RWPE1 (cell line): ENCODE measurements at regions not wholly inside any gene's neighbourhood (a gene's known extent, or its start where the extent isn't known, plus 50 kb on each side); places are given as distances from the start of the nearest gene placed in this dataset.
"Not testable (repeated sequence)": the region's sequence is repeated elsewhere in the genome, so short reads cannot be mapped to it uniquely, and the experiment has no call there.

Experiments
- CTCF ChIA-PET: fragments of 350-600 bp; sonication (Branson Sonifier 250); formaldehyde crosslinking; extraction: SDS; loops from one replicate; lab custom pipeline; 2021; lab: Yijun Ruan, JAX
- POLR2A ChIA-PET: fragments of 400-600 bp; formaldehyde crosslinking; extraction: SDS; loops from one replicate; lab custom pipeline; 2020; ENCODE audit warnings: antibody characterized with exemption; ENCODE audit not compliant: low non-redundant PET; lab: Yijun Ruan, JAX
- DNase-seq: peaks from one replicate; pipeline ENCODE4 v3.0.0; 2012; ENCODE audit warnings: low spot score
- H3K27ac ChIP-seq: fragments of 450-650 bp; 2 replicates; pipeline ENCODE4 v1.5.1; 2017
- CTCF ChIP-seq: fragments of 450-650 bp; conservative IDR thresholded peaks from 2 replicates; pipeline ENCODE4 v1.5.1; 2017; ENCODE audit warnings: low read depth, mild to moderate bottlenecking

DNA sequence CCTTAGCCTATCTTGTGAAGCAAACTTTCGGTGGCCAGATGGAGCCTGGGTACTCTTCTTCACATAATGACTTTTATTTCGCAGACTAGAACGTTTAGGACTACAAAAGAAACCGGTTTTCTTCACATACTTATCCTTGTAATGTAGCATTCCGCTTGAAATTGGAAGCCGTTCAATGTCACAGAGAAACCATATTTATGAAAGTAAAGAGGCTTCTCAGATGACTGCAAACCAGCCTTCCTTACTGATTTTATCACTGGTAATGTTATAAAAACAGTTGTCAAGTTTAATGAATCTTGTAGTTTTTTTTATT, 94.1 kb downstream of the PPIAL4G start:
- CTCF ChIA-PET: interaction anchor here (0.6 kb wide), 1 partner anchor 17 kb away, joined by 3 read pairs; no protein-coding TSS in a partner anchor

GRCh38 chr1:148388260-148389026, 94.7 kb downstream of the PPIAL4G start:
- POLR2A ChIA-PET: interaction anchor here (1.1 kb wide), 1 partner anchor 125 kb away, joined by 3 read pairs; no protein-coding TSS in a partner anchor
- peak; percentile 90 for DNase-seq
- H3K27ac ChIP-seq: peak overlapping the region; percentile 75
- CTCF ChIA-PET: interaction anchor here (0.6 kb wide), 1 partner anchor 16 kb away, joined by 3 read pairs; no protein-coding TSS in a partner anchor
- TF ChIP-seq CTCF: no peak

More for the DNA sequence above, 94.1 kb downstream of the PPIAL4G start:
- no peak for TF ChIP-seq CTCF
- peak overlapping the region; percentile 75 for H3K27ac ChIP-seq
- DNase-seq: no peak
- POLR2A ChIA-PET: interaction anchor here (1.1 kb wide), 1 partner anchor 125 kb away, joined by 3 read pairs; no protein-coding TSS in a partner anchor

- CTCF ChIA-PET, POLR2A ChIA-PET: not testable (repeated sequence)
Observed at GRCh38 chr1:148387949-148388259, 95.2 kb downstream of the PPIAL4G start.

DNA sequence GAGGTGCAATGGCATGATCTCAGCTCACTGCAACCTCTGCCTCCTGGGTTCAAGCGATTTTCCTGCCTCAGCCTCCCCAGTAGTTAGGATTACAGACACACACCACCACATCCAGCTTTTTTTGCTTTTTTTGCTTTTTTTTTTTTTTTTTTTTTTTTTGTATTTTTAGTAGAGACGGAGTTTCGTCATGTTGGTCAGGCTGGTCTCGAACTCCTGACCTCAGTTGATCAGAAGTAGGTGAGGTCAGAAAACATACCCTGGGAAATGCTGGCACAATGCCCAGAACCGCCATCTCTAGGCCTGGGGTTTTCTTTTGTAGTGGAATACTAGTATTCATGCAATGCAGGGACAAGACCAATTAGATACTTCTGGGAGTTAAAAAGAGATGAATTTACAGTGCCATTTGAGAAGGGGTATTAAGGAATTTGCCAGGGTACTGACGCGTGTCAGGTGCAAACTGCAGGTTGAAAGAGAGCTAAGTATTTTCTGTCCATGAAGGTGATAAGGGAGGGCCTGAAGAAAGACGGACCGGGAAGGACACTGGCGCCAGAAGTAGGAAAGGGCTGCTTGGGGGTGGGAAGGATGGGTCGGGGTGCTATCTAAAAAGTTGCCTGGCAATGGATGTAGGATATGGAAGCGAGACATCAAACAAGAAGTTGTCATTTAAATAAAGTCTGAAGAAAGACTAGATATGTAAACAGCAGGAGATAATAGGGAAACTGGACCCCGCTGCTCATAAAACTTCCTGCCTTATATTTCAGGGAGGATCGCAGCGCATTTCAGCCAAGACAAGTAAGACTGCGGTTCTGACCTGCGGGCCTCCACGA, 95.8 kb downstream of the PPIAL4G start:
- H3K27ac ChIP-seq: peak overlapping the region; percentile 75; the same call in 1 of the 2 replicates
- CTCF ChIA-PET, DNase-seq, POLR2A ChIA-PET: not testable (repeated sequence)

More at GRCh38 chr1:148387949-148388259, 95.2 kb downstream of the PPIAL4G start:
- H3K27ac ChIP-seq: peak overlapping the region; percentile 75
- not testable (repeated sequence) for DNase-seq

- CTCF ChIA-PET: no interaction called here
- POLR2A ChIA-PET: no interaction called here
- TF ChIP-seq CTCF: no peak
- DNase-seq: no peak
- no peak overlapping the region for H3K27ac ChIP-seq
Observed at GRCh38 chr1:148386617-148387016, 96.5 kb downstream of the PPIAL4G start.

DNA sequence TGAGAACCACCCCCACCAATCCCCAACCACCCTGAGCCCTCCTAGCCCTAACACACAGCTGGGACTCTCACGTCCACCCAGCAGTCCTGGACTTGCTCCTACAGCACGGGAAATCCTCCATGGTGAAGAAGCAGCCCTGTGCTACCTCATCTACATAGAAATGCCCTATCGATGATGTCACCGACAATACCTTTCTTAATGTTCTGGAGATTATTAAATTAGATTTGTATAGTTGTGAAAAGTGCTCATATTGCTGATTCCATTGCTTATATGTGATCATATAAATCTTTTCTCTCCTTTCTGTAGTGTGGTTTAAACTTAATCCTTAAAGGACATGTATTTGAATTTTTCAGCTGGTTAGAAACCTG, 97.1 kb downstream of the PPIAL4G start:
- CTCF ChIA-PET, POLR2A ChIA-PET, DNase-seq, H3K27ac ChIP-seq: not testable (repeated sequence)

DNA sequence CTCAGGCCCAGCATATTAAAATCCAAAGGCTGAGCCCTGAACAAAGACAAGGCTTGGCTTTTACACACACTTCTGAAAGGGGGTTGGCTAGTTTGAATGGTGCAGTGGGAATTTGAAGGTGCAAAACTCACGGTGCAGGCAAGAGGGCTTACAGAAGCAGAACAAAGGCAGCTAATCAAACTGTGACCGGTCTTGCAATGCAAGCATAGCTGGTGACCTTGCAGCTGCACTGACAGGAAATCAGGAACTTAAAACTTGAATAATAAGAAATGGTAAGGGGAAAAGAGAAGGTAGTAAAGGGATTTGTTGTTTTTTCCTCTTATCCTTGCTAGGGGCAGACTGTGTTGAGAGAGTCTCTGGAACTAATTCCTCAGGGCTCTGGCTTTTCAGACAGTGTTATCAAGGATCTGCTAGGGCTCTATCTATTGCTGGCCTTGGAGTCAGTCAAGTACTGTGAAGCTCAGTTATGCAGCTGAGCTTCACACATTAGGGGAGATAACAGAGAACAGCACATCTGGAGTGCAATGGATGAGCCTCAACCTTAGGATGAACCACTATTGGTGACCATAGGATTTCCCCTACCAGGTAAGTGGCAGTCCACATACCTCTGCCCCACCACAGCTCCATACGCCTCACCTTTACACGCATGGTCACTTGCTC, 97.6 kb downstream of the PPIAL4G start:
- ChIA-PET POLR2A (no interaction called here), CTCF (no interaction called here)

More for the DNA sequence above, 97.6 kb downstream of the PPIAL4G start:
- no peak for TF ChIP-seq CTCF
- DNase-seq: no peak
- H3K27ac ChIP-seq: no peak overlapping the region
